ENCODE measurements at regions not wholly inside any gene's neighbourhood (a gene's known extent, or its start where the extent isn't known, plus 50 kb on each side); places are given as distances from the start of the nearest gene placed in this dataset.

DNA sequence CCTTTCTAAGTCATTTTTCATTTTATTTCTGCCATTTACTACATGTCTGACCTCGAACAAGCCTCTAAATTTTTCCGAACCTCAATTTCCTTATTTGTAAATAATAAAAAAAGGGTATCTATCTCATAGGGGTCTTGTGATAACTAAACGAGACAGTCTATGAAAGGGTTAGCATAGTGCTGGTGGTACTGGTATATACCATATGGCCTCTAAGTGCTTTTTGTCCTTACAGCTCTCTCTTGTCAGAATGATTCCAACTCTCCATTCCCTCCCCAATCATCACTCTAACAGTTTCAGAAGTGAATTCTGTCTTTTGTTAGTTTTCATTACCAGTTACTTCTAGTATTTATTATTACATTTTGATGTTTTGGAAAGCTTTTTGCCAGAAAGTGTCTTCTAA is 85.5 kb upstream of the ACTBL2 start:
- no peak overlapping the region for H3K27ac ChIP-seq
- TF ChIP-seq, protein P1, sequence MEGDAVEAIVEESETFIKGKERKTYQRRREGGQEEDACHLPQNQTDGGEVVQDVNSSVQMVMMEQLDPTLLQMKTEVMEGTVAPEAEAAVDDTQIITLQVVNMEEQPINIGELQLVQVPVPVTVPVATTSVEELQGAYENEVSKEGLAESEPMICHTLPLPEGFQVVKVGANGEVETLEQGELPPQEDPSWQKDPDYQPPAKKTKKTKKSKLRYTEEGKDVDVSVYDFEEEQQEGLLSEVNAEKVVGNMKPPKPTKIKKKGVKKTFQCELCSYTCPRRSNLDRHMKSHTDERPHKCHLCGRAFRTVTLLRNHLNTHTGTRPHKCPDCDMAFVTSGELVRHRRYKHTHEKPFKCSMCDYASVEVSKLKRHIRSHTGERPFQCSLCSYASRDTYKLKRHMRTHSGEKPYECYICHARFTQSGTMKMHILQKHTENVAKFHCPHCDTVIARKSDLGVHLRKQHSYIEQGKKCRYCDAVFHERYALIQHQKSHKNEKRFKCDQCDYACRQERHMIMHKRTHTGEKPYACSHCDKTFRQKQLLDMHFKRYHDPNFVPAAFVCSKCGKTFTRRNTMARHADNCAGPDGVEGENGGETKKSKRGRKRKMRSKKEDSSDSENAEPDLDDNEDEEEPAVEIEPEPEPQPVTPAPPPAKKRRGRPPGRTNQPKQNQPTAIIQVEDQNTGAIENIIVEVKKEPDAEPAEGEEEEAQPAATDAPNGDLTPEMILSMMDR (conservative IDR thresholded peaks at IDR 0.05), result no peak

- TF ChIP-seq, protein P1 (conservative IDR thresholded peaks at IDR 0.05), result no peak
- H3K27ac ChIP-seq, result no peak overlapping the region
These were observed 84.3 kb upstream of the ACTBL2 start for GRCh38 chr5:57566914-57567313.

GRCh38 chr5:57561231-57561842 is 78.7 kb upstream of the ACTBL2 start:
- no peak overlapping the region for H3K27ac ChIP-seq
- TF ChIP-seq, protein P1 (conservative IDR thresholded peaks at IDR 0.05), result no peak

- TF ChIP-seq, protein P1 (conservative IDR thresholded peaks at IDR 0.05), result no peak
- H3K27ac ChIP-seq, result no peak overlapping the region
These were observed 76.6 kb upstream of the ACTBL2 start for GRCh38 chr5:57559110-57559635.

DNA sequence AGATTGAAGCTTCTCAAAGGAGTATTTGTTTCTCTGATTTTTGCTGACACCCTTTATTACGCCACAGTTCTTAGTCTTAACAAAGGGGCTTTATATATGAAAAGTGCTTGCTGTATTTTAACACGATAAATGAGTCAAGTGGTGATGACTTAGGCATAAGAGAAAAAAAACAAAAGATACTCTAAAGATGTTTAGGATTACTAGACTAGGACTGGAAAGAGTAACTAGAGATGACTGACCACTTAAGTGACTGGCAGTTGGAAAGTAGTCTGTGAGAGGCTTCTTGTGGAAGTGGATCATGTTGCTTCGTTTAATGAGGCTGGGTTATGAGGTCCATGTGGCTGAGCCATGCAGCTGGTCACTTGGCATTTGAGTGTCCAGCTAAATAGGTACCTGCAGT is 69.4 kb upstream of the ACTBL2 start:
- H3K27ac ChIP-seq, result no peak overlapping the region
- TF ChIP-seq, protein P1 (conservative IDR thresholded peaks at IDR 0.05), result no peak

GRCh38 chr5:57551251-57551650 is 68.6 kb upstream of the ACTBL2 start:
- TF ChIP-seq, protein P1 (conservative IDR thresholded peaks at IDR 0.05), result no peak
- H3K27ac ChIP-seq, result no peak overlapping the region

GRCh38 chr5:57550132-57550531 is 67.5 kb upstream of the ACTBL2 start:
- no peak overlapping the region for H3K27ac ChIP-seq
- TF ChIP-seq, protein P1 (conservative IDR thresholded peaks at IDR 0.05), result no peak
